Stimulated activated naive CD8-positive, alpha-beta T cell treated with anti-CD3 and anti-CD28 coated beads, Interleukin-15, Interleukin-2, amounts not matched to agents 100 U/mL and 50 U/mL, for 24 hours (primary cell): ENCODE measurements at regions not wholly inside any gene's neighbourhood (a gene's known extent, or its start where the extent isn't known, plus 50 kb on each side); places are given as distances from the start of the nearest gene placed in this dataset.

Source experiments
- ATAC-seq: fragments of 150-1000 bp; cut with Tn5 transposase; one replicate; pipeline ENCODE4 v1.10.0; 2021
- DNase-seq: peaks from one replicate; pipeline ENCODE4 v3.0.0; 2021

DNA sequence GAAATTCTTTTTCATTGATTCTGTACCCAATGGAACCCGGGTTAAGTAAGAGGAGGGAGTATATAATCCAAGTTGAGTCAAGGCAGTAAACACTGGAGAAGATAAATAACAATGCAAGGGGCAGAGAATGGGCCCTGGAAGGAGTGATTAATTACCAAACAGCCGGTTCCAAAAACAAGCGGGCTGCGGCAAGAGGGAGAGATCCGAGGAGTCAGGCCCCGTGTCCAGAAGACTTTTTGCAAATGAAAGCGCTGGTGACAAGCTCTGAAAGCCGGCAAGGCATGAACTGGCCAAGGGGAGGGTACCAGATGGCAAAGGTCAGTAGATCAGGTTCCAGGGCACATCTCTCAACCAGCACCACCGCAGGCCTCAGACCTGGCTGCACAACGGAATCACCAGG, 294.9 kb downstream of the BCOR start:
- DNase-seq (no peak), ATAC-seq (no peak)

DNA sequence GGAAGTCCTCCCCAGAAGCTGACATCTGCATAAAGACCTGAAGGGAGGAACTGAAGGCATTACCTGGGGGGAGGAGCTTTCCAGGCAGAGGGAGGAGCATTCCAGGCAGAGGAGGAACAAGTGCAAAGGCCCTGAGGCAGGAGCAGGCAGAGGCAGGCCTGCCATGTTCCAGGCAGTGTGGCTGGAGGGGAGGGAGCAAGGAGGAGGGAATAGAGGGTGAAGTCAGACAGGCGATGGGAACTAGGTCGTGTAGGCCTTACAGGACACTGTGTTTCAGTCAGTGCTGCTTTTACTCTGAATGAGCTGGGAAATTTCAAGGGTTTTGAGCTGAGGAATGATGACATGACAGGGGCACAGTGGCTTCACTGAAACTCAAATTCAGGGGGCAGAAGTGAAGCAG, 292.7 kb downstream of the BCOR start:
- no peak for ATAC-seq
- DNase-seq: no peak

DNA sequence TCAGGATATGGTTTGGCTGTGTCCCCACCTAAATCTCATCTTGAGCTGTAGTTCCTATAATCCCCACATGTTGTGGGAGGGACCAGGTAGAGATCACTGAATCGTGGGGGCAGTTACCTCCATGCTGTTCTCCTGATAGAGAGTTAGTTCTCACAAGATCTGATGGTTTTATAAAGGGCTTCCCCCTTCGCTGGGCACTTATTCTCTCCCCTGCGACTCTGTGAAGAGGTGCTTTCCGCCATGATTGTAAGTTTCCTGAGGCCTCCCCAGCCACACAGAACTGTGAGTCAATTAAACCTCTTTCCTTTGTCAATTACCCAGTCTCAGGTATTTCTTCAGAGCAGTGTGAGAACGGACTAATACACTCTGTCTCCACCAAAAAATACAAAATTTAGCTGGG, 291.9 kb downstream of the BCOR start:
- peak; percentile 63 for ATAC-seq
- no peak for DNase-seq

DNA sequence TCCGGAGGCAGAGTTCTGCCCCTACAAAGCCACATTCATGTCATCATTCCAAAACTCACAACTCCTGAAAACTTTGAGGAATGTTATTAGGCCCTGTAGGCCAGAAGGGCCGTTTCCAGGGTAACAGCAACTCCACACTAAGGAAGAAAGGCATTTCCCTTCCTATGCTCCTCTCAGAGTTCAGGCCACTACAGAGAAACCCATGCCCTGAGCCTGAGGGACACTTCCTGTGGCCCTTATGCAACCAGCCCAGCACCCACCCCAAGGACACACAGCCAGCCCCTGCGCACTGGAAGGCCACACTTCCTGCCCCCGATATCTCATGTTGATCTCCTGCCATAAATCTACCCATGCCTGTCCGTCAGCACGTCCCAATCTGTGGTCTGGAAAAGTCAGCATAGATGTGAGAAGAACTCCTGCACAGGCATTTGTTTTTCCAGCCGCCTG, 289.3 kb downstream of the BCOR start:
- ATAC-seq (no peak), DNase-seq (no peak)

DNA sequence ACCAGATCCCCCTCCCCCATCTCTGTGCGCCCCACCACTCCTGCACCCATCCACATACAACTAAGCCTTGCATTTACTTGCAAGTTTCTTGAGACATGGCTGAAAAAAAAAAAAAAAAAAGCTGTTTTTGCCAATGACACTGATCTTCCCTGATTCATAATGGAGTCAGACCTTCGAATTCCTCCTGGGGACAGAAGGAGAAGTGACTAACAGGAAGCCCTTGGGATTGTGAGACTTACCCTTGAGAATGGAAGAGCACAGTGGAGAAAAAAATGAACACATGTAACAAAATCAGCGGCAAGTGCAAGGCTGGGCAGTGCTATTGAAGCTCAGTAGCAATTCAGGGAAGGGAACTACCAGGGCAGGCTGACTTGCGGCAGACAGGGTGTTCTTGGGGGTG, 288.4 kb downstream of the BCOR start:
- ATAC-seq (no peak), DNase-seq (no peak)

DNA sequence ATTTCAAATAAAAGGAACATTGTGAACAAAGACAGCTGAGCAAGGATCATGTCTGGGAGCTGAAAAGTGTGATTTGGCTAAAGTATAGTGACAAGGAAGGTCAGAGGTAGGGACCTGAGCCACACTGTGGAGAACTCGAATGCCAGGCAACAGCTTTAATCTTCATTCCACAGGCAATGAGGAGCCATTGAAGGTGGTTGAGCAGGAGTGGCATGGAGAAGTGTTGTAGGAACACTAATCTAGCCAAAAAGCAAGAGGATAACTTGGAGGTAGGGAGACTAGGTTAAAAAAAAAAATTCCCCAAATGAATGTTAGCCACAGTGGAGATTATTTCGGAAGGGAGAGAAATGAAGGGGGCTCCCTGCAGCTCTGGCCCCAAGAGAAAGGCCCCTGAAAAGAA, 286.9 kb downstream of the BCOR start:
- DNase-seq (no peak), ATAC-seq (no peak)

DNA sequence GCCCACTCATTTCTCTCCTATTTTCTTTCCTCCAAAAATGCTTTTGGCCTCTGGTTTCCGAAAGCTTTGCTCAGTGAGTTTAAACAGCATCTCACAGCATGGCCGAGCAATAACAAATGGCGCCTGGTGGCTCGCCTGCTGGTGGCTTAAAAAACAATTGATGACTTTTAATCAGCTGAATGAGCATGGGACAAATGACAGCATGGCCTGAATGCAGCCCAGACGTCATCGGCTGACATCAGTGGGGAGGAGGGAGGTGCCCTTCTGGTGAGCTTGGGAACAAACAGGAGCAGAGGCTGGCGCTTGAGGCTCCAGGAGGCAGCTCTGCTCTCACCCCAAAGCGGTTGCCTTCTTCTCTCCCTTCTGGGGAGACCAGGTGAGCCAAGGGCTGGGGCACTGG, 286.4 kb downstream of the BCOR start:
- no peak for DNase-seq
- no peak for ATAC-seq

DNA sequence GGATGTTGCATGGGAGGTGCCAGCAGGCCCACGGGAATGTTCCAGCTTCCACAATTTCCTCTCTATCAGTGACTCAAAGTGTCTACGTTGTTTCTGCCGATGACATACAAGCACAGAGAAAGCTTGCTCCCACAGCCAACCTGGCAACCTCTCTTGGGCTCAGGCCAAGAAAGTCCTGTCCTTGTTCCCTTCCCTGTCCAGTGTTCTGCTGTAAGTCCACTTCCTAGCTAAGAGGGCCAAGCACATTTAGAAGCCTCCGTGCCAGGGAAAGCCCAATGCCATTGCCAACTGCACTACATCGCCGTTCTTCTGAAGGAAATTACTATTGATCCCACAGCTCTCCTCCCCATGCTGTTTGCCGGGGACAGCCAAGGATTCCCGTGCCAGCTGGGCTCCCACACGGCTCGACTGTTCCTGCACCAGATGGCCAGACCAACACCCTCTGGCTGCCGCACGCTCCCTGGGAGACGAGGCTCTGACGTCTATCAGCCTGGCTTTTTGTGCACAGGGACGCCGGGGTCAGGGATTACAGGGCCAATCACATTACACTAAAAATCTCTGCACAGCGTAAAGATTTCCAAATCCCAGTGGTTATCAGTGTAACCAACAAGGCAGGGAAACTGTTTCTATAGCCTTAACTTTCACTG, 284.0 kb downstream of the BCOR start:
- ATAC-seq: no peak
- no peak for DNase-seq

DNA sequence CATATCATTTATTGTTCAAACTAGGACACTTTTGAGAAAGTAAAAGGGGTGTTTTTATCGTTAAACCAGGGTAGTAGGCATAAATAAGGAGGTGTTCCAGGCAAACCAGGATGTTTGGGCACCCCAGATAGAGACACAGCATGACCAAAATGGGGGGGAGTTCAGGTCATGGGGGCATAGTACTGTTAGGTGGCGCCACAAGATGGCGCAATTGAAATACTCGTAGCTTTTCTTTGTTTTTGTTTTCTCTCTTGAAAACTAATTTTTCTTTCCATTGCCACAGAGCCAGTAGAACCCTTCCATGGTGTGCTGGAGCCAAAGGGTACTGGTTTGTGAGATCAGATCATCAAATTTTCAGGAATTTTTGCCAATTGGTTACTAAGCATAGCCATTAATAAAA, 283.4 kb downstream of the BCOR start:
- DNase-seq: no peak
- no peak for ATAC-seq

DNA sequence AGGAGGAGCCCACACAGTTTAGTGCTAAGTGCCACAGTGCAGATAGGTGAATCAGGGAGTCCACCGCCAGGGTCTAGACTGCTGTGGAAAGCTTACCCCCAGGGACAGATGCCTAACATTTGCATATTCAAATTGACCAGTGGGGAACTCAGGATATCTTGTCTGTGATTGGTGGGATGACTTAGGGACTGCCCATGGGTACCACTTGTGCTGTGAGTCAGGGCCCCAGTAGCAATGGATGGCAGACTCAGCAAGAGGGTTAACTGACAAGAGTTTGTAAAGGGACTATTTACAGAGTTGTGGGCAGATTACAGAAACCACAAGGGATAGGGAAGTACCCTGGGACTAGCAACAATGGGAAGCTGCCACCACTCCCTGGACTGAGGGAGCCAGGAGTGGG, 282.1 kb downstream of the BCOR start:
- ATAC-seq: peak; percentile 92
- peak; percentile 38 for DNase-seq

DNA sequence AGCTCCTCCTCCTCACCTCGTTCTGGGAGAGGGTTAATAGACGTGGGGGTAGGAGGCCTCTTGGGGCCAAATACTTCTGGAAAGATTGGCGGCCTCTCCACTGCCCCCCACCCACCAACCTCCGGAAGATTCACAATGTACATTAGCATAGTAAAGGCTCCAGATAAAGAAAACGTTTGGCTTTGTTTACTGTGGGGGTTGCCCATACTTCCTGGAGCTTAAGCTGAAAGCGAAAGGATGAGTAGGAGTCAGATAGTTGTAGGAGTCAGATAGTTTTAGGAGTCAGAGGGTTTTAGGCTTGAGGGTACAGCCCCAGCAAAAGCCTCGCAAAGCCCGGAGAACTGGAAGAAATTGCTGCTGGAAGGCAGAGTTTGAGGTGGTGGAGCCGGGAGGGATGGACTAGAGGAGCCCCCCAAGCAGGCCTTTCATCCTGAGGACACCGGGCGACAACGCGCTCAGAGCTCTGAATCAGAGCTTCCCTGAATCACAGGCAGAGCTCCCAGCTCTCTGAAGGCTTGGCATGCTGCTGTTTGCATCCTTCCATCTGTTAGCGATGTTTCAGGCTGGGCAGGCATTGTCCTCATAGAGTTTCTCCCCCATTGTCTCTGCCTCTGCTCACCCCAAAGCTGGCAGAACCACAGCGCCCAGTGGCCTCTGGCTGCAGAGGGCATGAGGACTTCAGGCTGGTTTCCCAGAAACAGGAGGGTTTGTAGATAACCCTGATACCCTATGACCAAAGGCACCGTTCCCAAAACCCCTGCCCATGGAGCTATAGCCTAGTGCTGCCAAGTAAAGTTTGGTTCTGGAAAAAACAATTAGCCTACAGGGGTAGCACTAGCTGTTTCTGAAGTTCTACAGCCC, 280.7 kb downstream of the BCOR start:
- ATAC-seq: peak; percentile 38
- no peak for DNase-seq

DNA sequence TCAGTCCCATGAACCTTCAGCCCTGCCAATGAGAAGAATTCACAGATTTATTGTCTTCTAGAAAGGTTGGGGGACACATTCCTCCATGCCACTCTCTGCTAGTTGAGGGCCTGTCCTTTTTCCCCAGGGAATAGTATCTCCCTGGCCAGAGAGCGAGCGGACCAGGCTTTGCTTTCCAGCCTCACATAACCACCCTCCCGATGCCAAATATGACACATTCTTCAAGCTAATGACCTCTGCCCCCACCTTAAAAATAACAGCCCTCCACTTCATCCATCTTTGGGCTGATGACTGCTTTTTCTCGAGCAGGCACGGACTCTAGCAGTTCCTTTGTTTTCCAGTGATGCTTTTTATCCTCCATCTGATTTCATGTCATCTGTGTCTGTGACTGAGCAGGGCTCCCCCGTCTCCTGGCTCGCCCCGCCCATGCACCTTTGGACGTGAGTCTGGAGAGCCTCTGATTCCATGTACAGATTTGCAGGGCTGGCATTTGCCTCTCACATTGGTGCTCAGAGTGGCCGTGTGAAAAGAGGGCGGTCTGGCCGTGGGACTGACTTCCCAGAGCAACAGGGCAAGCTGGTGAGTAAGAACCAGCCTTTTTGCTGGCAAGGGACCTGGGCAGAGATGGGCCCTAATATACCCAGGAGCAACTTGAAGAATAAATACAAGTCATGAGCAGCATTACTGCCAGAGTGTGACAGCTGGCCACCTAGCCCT, 279.8 kb downstream of the BCOR start:
- ATAC-seq: no peak
- no peak for DNase-seq

DNA sequence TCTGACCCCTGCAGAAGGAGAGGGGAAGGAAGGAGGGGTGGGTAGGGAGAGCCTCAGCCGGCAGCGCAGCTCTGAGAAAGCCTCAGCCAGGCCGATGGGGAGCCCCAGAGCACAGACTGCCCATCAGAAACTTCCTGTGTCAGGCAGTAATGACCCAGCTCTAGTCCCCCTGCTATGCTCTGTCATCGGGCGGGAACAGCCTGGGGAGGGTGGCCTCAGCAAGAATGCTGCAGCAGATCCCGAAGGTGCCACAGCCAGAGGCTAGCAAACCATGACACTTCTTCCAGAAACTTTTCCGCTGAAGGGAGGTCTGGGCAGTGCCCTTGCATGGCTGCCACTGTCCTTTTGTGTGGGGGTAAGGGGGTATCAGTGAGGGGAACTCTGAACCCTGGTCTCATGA, 279.0 kb downstream of the BCOR start:
- ATAC-seq (no peak), DNase-seq (no peak)

DNA sequence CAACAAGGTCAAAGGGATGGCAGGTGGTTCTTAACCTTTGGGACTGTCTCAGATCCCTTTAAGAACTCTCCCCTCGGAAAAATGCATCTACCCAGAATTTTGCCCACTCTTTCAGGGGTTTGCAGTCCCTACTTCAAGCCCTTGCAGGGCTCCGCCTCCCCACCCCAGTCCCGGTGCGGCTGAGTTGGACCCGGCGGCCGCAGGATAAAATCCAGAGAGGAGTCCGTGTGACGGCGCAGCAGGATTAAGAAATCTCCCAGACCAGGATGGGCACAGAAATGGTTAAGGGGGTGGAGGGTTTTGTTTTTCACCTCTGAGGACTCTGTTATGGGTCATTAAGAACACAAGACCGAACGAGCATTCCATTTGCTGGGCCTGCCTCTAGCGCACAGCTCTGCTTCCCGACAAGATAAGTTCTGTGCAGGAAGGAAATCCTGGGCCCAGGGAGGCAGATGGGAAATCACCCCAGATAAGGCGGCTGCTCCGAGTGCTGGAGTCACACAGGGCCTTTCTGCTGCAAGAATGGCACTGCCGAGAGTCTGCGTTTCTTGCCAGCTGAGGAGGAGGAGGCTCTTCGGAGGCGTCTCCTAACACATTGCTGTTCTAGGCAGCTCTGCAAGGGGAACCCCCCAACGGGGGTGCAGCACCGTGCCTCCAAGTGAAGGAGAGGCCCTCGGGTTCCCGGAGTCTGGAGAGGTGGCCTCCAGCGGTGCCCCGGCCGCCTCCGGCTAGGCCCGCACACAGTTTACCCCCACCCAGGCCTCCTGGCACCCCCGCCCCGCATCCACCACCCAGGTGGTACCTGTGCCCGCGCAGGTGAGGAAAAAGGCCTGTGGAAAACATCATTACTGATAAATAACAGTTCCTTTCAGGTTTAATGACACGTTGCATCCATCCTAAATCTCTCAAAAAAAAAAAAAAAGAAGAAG, 277.6 kb downstream of the BCOR start:
- no peak for DNase-seq
- ATAC-seq: no peak

DNA sequence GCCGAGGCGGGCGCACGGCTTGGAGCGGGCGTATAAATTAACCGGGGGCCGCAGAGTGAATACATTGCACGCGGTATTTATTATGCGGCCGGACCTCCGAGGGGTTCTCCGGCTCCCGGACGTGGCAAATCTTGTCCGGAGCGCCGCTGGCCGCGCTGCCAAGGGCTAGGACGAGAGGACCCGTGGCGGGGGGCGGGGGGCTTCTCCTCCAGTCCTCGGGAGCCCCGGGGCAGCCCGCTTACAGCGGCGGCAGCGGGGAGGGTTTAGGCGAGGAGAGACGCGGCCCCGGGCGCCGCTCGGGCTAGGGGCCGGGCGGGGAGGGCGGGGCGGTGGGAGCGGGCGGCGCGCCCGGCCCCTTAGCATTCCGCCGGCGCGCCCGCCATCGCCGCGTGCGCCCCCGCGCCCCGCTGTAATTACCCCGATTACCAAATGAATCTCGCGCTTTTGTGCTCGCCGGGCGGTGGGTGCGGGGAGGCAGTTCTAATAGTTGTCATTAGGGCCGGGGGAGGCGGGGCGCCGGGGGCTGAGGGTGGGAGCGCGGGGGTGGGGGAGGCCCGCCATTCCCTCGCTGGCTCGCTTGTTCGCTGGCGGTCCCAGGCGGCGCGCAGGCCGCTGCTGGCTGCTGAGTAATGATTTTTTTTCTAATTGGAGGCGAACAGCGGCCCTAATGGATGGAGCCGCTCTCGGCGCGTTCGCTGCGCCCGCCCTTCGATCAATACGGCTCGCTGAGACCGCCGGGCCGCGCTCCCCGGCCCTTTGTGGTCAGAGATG, 276.6 kb downstream of the BCOR start:
- DNase-seq: peak; percentile 29
- ATAC-seq: peak; percentile 32

DNA sequence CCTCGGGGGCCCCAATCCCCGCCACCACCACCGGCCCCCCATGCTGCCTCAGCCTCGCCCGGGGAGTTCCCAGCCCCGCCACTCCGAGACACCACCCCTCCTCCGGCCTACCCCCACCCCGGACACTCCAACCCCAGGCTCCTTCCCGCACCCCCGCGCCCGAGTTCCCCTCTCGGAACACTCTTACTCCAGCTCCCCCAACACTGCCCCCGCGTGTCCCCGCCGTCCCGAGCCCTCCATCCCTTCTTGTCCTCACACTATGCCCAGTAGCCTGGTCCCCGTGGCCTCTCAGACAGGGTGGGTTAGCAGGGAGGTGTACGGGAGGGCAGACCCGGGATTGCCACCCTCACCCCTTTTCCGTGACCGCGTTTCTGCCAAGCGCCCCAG, 276.1 kb downstream of the BCOR start:
- ATAC-seq (no peak), DNase-seq (no peak)

DNA sequence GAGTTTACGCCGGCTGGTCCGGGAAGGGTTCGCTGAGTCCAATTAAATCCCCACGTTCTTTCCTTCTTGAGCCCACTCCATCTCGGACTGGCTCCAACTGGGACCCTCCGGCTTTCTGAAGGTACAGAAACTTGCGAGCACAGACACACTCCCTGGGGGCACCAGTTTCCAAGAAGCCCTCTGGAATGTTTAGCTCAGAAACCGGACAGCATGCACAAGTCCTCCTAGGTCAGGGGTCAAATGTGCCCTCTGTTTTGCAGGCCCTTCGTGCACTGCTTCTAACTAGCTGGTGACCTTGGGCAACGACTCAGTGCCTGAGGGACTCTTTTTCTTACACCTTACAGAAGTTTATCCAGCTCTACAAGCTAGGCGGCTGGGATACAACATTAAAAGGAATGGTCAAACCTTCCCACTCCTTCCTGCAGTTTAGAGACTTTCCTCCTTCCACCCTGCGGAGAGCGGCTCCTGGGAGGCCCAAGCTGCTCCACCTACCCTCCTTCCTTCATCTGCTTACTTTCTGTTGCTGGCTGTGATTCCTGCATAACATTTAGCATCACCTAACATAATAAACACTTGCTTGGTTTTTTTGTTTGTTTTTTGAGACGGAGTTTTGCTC, 275.5 kb downstream of the BCOR start:
- DNase-seq: no peak
- ATAC-seq: no peak

DNA sequence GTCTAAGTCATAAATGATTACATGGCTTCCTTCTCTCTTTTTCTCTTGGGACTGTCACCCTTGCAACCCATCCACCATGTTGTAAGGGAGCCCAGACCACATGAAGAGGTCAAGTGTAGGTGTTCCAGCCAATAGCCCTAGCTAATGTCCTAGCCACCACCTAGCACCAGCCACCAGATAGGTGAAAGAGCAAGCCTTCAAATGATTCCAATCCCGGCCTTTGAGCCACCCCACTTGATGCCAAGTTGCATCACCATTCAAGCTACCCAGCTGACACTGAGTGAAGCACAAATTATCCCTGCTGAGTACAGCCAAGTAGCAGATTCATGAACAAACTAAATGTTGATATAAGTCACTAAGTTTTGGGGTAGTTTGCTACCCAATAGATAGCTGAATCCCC, 274.3 kb downstream of the BCOR start:
- DNase-seq (no peak), ATAC-seq (no peak)

DNA sequence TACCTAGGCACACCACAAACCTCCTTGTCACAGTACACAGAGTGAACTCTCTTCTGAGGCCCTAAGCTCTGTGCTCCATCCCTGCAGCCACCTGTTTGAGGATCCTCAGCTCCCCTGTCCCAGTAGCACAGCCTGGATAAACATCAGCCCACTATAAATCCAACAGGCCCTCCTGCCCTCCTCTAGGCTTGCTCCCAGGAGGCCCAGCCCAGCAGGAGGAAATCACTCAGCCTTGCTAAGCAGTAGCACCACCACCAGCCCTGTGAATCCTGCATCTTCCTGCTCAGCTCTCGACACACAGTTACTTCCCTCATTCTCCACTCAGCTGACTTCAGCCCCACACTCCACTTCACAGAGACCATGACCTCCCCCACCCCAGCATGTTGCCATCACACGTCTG, 273.9 kb downstream of the BCOR start:
- no peak for ATAC-seq

DNA sequence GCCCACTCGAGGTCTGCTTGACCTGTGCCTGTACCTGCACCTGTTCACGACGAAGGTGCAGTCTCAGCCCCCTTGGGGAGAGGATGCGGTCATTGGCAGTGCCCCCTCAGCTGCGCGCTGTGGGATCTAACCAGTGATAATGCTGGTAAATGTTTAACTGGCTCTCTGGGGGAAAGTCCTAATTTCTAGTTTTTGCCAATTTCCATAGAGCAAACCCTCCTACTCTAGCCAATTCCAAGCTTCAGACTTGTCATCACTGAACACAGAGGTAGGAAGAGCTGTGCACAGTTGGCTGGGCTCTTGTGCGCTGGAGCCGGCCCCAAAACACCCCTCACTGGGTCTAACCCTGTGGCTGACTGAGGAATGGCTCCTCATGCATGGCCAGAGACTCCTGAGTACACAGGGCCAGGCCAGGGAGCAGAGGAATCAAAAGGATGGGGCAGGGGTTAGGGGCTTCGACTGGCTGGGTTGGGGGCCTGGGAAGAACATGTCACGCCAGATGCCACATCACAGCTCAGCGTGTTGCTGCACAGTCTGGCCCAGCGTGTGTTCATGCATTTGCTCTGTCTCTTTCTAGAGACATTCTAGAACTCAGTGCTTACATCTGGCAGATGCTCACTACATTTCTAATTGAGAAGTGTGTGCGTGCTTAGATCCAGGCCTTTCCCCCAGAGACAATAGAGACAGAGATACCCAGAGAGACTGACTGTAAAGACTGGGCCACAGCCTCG, 270.8 kb downstream of the BCOR start:
- ATAC-seq (no peak), DNase-seq (no peak)

More for the DNA sequence above, 273.9 kb downstream of the BCOR start:
- DNase-seq: no peak
